ENCODE measurements at regions not wholly inside any gene's neighbourhood (a gene's known extent, or its start where the extent isn't known, plus 50 kb on each side); places are given as distances from the start of the nearest gene placed in this dataset.

- TF ChIP-seq CTCF (IDR thresholded peaks at IDR 0.05) (no peak), POLR2AphosphoS5 (IDR thresholded peaks at IDR 0.05; ENCODE audit: low read depth, low read length) (no peak), SIN3A (IDR thresholded peaks at IDR 0.05; ENCODE audit: borderline replicate concordance, insufficient read depth, low read depth, low read length) (no peak)
Observed at GRCh38 chr3:38968891-38969290, 82.9 kb downstream of the SCN11A start.
